Testis (tissue), 2 donors: ENCODE measurements at regions not wholly inside any gene's neighbourhood (a gene's known extent, or its start where the extent isn't known, plus 50 kb on each side); places are given as distances from the start of the nearest gene placed in this dataset.

Source experiments
- DNase-seq: peaks from one replicate; pipeline ENCODE4 v3.0.0-alpha.2; 2019
- H3K27ac ChIP-seq, 2 donors: fragments of 200-600 bp; sonication (generic); one replicate each; pipeline ENCODE4 v1.5.1; 2019
- H3K27me3 ChIP-seq: fragments of 200-600 bp; sonication (generic); one replicate; pipeline ENCODE4 v1.5.1; 2019
- H3K36me3 ChIP-seq: fragments of 200-600 bp; sonication (generic); one replicate; pipeline ENCODE4 v1.5.1; 2017; ENCODE audit warnings: low read depth; ENCODE audit errors: missing control alignments
- H3K4me1 ChIP-seq: fragments of 200-600 bp; sonication (generic); one replicate; pipeline ENCODE4 v1.5.1; 2019
- H3K4me3 ChIP-seq, 2 donors: fragments of 200-600 bp; sonication (generic); one replicate each; pipeline ENCODE4 v1.5.1; 2017 to 2019
- H3K9me3 ChIP-seq: fragments of 200-600 bp; sonication (generic); one replicate; pipeline ENCODE4 v1.5.1; 2017
- CTCF ChIP-seq, 3 experiments: fragments of 450-650 bp in 2 of 3; fragments of 200-600 bp in 1 of 3; sonication (generic) in 1 of 3; IDR thresholded peaks; one replicate each; pipeline ENCODE4 v1.5.1; 2016 to 2019; ENCODE audit warnings: antibody characterized with exemption in 3 of 3, mild to moderate bottlenecking in 2 of 3, moderate library complexity in 1 of 3
- POLR2A ChIP-seq: fragments of 450-650 bp; IDR thresholded peaks from one replicate; pipeline ENCODE4 v1.6.1; 2017; ENCODE audit warnings: antibody characterized with exemption, mild to moderate bottlenecking, moderate library complexity
- WGBS, 2 donors: methylation state at CpG; one replicate each; pipeline ENCODE4 v1.1.5; 2018; 5-methylcytosine and 5-hydroxymethylcytosine counted together
- intact Hi-C: fragments of 100-400 bp; cut with DNase I; formaldehyde crosslinking; loops from one replicate; pipeline ENCODE4 v1.15.1; 2023; ENCODE audit warnings: low total_unique reads

- WGBS, 2 donors, result 50 to 59% methylated on average over 1 of the region's 1 CpG
- Histone ChIP-seq H3K4me1 (no peaks in the 10 kb centered on the region), H3K9me3 (no peaks in the 10 kb centered on the region), H3K27me3 (no peaks in the 10 kb centered on the region), H3K4me3 (no peak overlapping the region), H3K27ac (no peak overlapping the region), H3K36me3 (no peaks in the 10 kb centered on the region)
- intact Hi-C loops, result no loop called here
- DNase-seq, result no peak
- TF ChIP-seq CTCF (IDR thresholded peaks at IDR 0.05), result no peak
- no peak for TF ChIP-seq POLR2A
These were observed 60.9 kb upstream of the CHRM2 start for GRCh38 chr7:136807598-136807997.

DNA sequence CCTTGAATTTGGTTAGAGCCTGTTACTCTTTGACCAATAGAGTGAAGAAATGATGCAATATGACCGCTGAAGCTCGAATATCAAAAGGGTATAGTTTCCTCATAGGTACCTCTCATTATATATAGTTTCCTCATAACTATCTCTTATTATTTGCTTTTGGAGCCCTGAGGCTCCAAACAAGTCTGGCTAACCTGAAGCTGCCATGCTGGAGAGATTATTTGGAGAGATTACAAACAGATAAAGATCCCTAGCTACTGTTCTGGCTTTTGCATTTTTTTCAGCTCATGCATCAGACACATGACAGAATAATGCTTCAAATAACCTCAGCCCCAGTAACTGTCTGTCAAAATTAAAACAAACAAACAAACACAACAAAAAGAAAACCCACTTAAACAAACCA is 65.4 kb upstream of the CHRM2 start:
- Histone ChIP-seq H3K27ac (no peak overlapping the region), H3K27me3 (no peaks in the 10 kb centered on the region), H3K4me1 (no peaks in the 10 kb centered on the region), H3K9me3 (no peaks in the 10 kb centered on the region), H3K36me3 (no peaks in the 10 kb centered on the region), H3K4me3 (no peak overlapping the region)
- intact Hi-C loops, result no loop called here
- TF ChIP-seq POLR2A (no peak), CTCF (IDR thresholded peaks at IDR 0.05) (no peak)
- WGBS, 2 donors, result 78 to 86% methylated on average over 2 of the region's 2 CpGs
- no peak for DNase-seq

GRCh38 chr7:136783934-136784333 is 84.5 kb upstream of the CHRM2 start:
- intact Hi-C loops, result no loop called here
- TF ChIP-seq CTCF (IDR thresholded peaks at IDR 0.05) (no peak), POLR2A (no peak)
- Histone ChIP-seq H3K9me3 (no peaks in the 10 kb centered on the region), H3K4me3 (no peak overlapping the region), H3K36me3 (no peaks in the 10 kb centered on the region), H3K27ac (no peak overlapping the region), H3K27me3 (no peaks in the 10 kb centered on the region), H3K4me1 (no peaks in the 10 kb centered on the region)
- DNase-seq, result no peak
- WGBS, 2 donors, result 85 to 92% methylated on average over 1 of the region's 1 CpG

GRCh38 chr7:136741941-136742340 is 126.5 kb upstream of the CHRM2 start:
- H3K27ac ChIP-seq, result no peak overlapping the region
- no peaks in the 10 kb centered on the region for H3K9me3 ChIP-seq
- no peak overlapping the region for H3K4me3 ChIP-seq
- no peaks in the 10 kb centered on the region for H3K27me3 ChIP-seq
- 89 to 91% methylated on average over 3 of the region's 3 CpGs for WGBS, 2 donors
- intact Hi-C loops, result no loop called here
- no peaks in the 10 kb centered on the region for H3K36me3 ChIP-seq
- TF ChIP-seq POLR2A (no peak), CTCF (IDR thresholded peaks at IDR 0.05) (no peak)
- no peak for DNase-seq
- H3K4me1 ChIP-seq, result no peaks in the 10 kb centered on the region

GRCh38 chr7:136728945-136729344 is 139.5 kb upstream of the CHRM2 start:
- no peaks in the 10 kb centered on the region for H3K4me1 ChIP-seq
- no peak for DNase-seq
- no peaks in the 10 kb centered on the region for H3K27me3 ChIP-seq
- intact Hi-C loops, result no loop called here
- H3K36me3 ChIP-seq, result no peaks in the 10 kb centered on the region
- H3K4me3 ChIP-seq, result no peak overlapping the region
- H3K27ac ChIP-seq, result no peak overlapping the region
- WGBS, 2 donors, result 73 to 96% methylated on average over 5 of the region's 5 CpGs
- no peaks in the 10 kb centered on the region for H3K9me3 ChIP-seq
- TF ChIP-seq CTCF (IDR thresholded peaks at IDR 0.05) (no peak), POLR2A (no peak)
